Activated T-cell treated with anti-CD3 and anti-CD28 coated beads, Interleukin-2, amount 50 U/mL, for 72 hours (primary cell): ENCODE measurements at regions not wholly inside any gene's neighbourhood (a gene's known extent, or its start where the extent isn't known, plus 50 kb on each side); places are given as distances from the start of the nearest gene placed in this dataset.

Source experiments
- ATAC-seq, 2 donors: fragments of 150-1000 bp; cut with Tn5 transposase; replicated peaks in 1 of 2; 2 replicates each; pipeline ENCODE4 v1.10.0; 2021; ENCODE audit warnings: moderate library complexity in 2 of 2, mild to moderate bottlenecking in 1 of 2
- DNase-seq, 2 donors: peaks; one replicate each; pipeline ENCODE4 v3.0.0; 2021 to 2022; ENCODE audit warnings: mixed read lengths in 1 of 2
- H3K27ac Mint-ChIP-seq: one replicate; pipeline ENCODE4 v1.8.0; 2022; ENCODE audit warnings: mild to moderate bottlenecking, moderate library complexity, mixed read lengths
- H3K27me3 Mint-ChIP-seq: one replicate; pipeline ENCODE4 v1.8.0; 2022; ENCODE audit warnings: low read depth, mixed read lengths
- H3K36me3 Mint-ChIP-seq, 2 donors: one replicate each; pipeline ENCODE4 v1.8.0; 2022; ENCODE audit warnings: mixed read lengths in 2 of 2, mild to moderate bottlenecking in 1 of 2; ENCODE audit not compliant: insufficient read depth in 2 of 2
- H3K4me1 Mint-ChIP-seq: one replicate; pipeline ENCODE4 v1.8.0; 2022; ENCODE audit warnings: low read depth, mixed read lengths
- H3K4me3 Mint-ChIP-seq, 2 donors: one replicate each; pipeline ENCODE4 v1.8.0; 2022; ENCODE audit warnings: mild to moderate bottlenecking in 2 of 2, mixed read lengths in 2 of 2, moderate library complexity in 2 of 2
- H3K9me3 Mint-ChIP-seq, 2 donors: one replicate each; pipeline ENCODE4 v1.8.0; 2022; ENCODE audit warnings: mixed read lengths in 2 of 2

- ATAC-seq: no peak
- Mint-ChIP-seq H3K9me3 (no peaks in the 10 kb centered on the region), H3K4me1 (no peaks in the 10 kb centered on the region), H3K27me3 (no peaks in the 10 kb centered on the region), H3K36me3 (no peaks in the 10 kb centered on the region), H3K4me3 (no peak overlapping the region), H3K27ac (no peak overlapping the region)
- DNase-seq: no peak
These were observed 56.0 kb upstream of the NEBL start for GRCh38 chr10:20953120-20953519.

DNA sequence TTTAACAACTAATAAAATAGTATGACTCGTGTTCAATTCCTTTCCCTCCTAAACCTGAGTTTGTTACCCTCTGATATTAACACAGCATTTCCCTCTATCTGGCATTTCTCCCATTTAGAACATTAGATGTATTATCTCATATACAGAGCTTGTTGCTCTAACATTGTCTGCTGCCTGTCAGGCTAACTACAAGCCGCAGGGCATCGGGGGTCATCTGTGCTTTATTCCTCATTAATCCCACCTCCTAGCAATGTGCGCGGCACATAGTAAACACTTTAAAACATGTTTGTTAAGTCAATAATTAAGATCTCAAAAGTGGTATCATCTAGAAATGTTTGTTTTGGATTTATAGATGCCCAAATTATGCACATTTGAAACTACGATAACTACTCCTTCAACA, 52.9 kb upstream of the NEBL start:
- no peaks in the 10 kb centered on the region for H3K36me3 Mint-ChIP-seq
- no peaks in the 10 kb centered on the region for H3K4me1 Mint-ChIP-seq
- H3K27ac Mint-ChIP-seq: no peak overlapping the region
- ATAC-seq: no peak
- DNase-seq: no peak
- no peaks in the 10 kb centered on the region for H3K9me3 Mint-ChIP-seq
- H3K27me3 Mint-ChIP-seq: no peaks in the 10 kb centered on the region
- H3K4me3 Mint-ChIP-seq: no peak overlapping the region

DNA sequence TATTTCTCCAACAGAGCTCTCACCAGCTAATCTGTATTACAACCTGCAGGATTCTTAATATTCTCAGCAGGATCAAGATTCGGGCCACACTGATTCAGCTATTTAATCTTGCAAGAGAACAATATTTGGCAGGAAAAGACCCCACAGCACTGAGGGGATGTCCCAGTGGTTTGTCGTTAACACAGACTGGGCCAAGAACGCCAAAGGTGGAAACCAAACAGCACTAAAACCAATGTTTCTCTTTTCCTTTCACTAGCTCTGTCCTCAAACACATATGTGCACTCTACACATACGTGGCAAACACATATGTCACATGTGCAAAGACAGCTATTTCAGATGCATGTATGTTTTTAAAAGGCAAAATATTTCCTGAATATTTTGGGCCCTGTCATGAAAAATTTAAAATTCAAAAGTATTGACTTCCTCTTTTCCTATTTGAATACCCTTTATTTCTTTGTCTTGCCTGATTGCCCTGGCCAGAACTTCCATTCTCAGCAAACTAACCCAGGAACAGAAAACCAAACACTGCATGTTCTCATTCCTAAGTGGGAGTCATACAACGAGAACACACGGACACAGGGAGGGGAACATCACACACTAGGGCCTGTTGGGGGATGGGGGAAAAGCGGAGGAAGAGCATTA, 51.7 kb upstream of the NEBL start:
- Mint-ChIP-seq H3K27ac (no peak overlapping the region), H3K4me3 (no peak overlapping the region), H3K36me3 (no peaks in the 10 kb centered on the region), H3K9me3 (no peaks in the 10 kb centered on the region), H3K4me1 (no peaks in the 10 kb centered on the region), H3K27me3 (no peaks in the 10 kb centered on the region)
- no peak for ATAC-seq
- no peak for DNase-seq
